Esophagus squamous epithelium (tissue), 5 donors: ENCODE measurements at regions not wholly inside any gene's neighbourhood (a gene's known extent, or its start where the extent isn't known, plus 50 kb on each side); places are given as distances from the start of the nearest gene placed in this dataset.

Experiments
- DNase-seq: peaks from one replicate; lab custom pipeline; 2025; lab: John Stamatoyannopoulos, UW
- H3K27ac ChIP-seq, 4 donors: fragments of 200-600 bp; sonication (generic); one replicate each; pipeline ENCODE4 v1.5.1; 2016 to 2019; ENCODE audit warnings: mild to moderate bottlenecking in 1 of 4
- H3K27me3 ChIP-seq, 4 donors: fragments of 200-600 bp; sonication (generic); 1 replicate in 3 of 4; 2 replicates in 1 of 4; pipeline versions ENCODE4 v1.5.1 to v1.6.0; 2017 to 2021; ENCODE audit warnings: antibody characterized with exemption in 1 of 4
- H3K36me3 ChIP-seq, 3 donors: fragments of 200-600 bp; sonication (generic); one replicate each; pipeline ENCODE4 v1.5.1; 2016 to 2019
- H3K4me1 ChIP-seq, 3 donors: fragments of 200-600 bp; sonication (generic); one replicate each; pipeline ENCODE4 v1.5.1; 2017 to 2019
- H3K4me3 ChIP-seq, 4 donors: fragments of 200-600 bp; sonication (generic); 1 replicate in 3 of 4; 2 replicates in 1 of 4; pipeline ENCODE4 v1.5.1; 2016 to 2019; ENCODE audit warnings: mild to moderate bottlenecking in 2 of 4, moderate library complexity in 1 of 4
- H3K9me3 ChIP-seq, 3 donors: fragments of 200-600 bp; sonication (generic); one replicate each; pipeline ENCODE4 v1.5.1; 2016 to 2019
- CTCF ChIP-seq, 6 experiments: fragments of 450-650 bp in 4 of 6; fragments of 200-600 bp in 2 of 6; sonication (generic) in 2 of 6; IDR thresholded peaks; one replicate each; pipeline ENCODE4 v1.5.1; 2016 to 2019; ENCODE audit warnings: antibody characterized with exemption in 6 of 6, mild to moderate bottlenecking in 4 of 6, moderate library complexity in 4 of 6
- POLR2A ChIP-seq, 4 donors: fragments of 450-650 bp; IDR thresholded peaks; one replicate each; pipeline ENCODE4 v1.6.1; 2017; ENCODE audit warnings: antibody characterized with exemption in 4 of 4, mild to moderate bottlenecking in 4 of 4, moderate library complexity in 3 of 4
- WGBS, 2 donors: methylation state at CpG; one replicate each; pipeline ENCODE4 v1.1.5; 2018; 5-methylcytosine and 5-hydroxymethylcytosine counted together
- intact Hi-C: fragments of 100-400 bp; cut with DNase I; formaldehyde crosslinking; loops from one replicate; pipeline ENCODE4 v1.15.0; 2022
- donor health status: DM: yes; HTN: yes; CAD: no.

- H3K27ac ChIP-seq: no peak overlapping the region
- 11 to 18% methylated on average over 13 of the region's 13 CpGs for WGBS, 2 donors
These were observed 106.9 kb downstream of the ZNF281 start for GRCh38 chr1:200302921-200303290.

GRCh38 chr1:200302192-200302920 lies 107.5 kb downstream of the ZNF281 start:
- peak overlapping the region in 2 of 4 donors; percentile 10 to 36 for H3K27ac ChIP-seq
- intact Hi-C loops: no loop called here

More at GRCh38 chr1:200302921-200303290, 106.9 kb downstream of the ZNF281 start:
- no peaks in the 10 kb centered on the region for H3K9me3 ChIP-seq
- no peaks in the 10 kb centered on the region for H3K36me3 ChIP-seq
- no peak for DNase-seq
- H3K4me3 ChIP-seq: peak overlapping the region; percentile 44 to 83 (median 54)
- intact Hi-C loops: no loop called here
- peaks cover 0 to 16% (median 0%) of the 10 kb centered on the region in 3 donors for H3K4me1 ChIP-seq
- H3K27me3 ChIP-seq: peaks cover 0 to 36% (median 0%) of the 10 kb centered on the region in 4 donors
- TF ChIP-seq POLR2A (IDR thresholded peaks at IDR 0.05): no peak
- TF ChIP-seq CTCF (IDR thresholded peaks at IDR 0.05): no peak

GRCh38 chr1:200301152-200301551 lies 108.7 kb downstream of the ZNF281 start:
- Histone ChIP-seq H3K4me3 (peak overlapping the region in 1 of 4 donors; percentile 83), H3K36me3 (no peaks in the 10 kb centered on the region), H3K27ac (no peak overlapping the region), H3K27me3 (peaks cover 0 to 36% (median 0%) of the 10 kb centered on the region in 4 donors), H3K9me3 (no peaks in the 10 kb centered on the region), H3K4me1 (peaks cover 0 to 16% (median 0%) of the 10 kb centered on the region in 3 donors)
- no peak for TF ChIP-seq POLR2A (IDR thresholded peaks at IDR 0.05)
- no peak for TF ChIP-seq CTCF (IDR thresholded peaks at IDR 0.05)
- DNase-seq: no peak
- intact Hi-C loops: no loop called here
- 93 to 100% methylated on average over 3 of the region's 3 CpGs for WGBS, 2 donors

More at GRCh38 chr1:200302192-200302920, 107.5 kb downstream of the ZNF281 start:
- Histone ChIP-seq H3K4me3 (peak overlapping the region; percentile 44 to 83 (median 54)), H3K9me3 (no peaks in the 10 kb centered on the region), H3K4me1 (peaks cover 0 to 16% (median 0%) of the 10 kb centered on the region in 3 donors), H3K36me3 (no peaks in the 10 kb centered on the region), H3K27me3 (peaks cover 0 to 36% (median 0%) of the 10 kb centered on the region in 4 donors)
- no peak for DNase-seq
- 0% methylated on average over 10 to 21 of the region's 36 CpGs for WGBS, 2 donors
- TF ChIP-seq POLR2A (IDR thresholded peaks at IDR 0.05) (no peak), CTCF (IDR thresholded peaks at IDR 0.05) (peak in 1 of 6 experiments; percentile 7)

- intact Hi-C loops: no loop called here
- 93 to 94% methylated on average over 1 of the region's 1 CpG for WGBS, 2 donors
- H3K27ac ChIP-seq: no peak overlapping the region
These were observed 110.3 kb downstream of the ZNF281 start for GRCh38 chr1:200299571-200299970.

More at GRCh38 chr1:200299571-200299970, 110.3 kb downstream of the ZNF281 start:
- Histone ChIP-seq H3K4me1 (peaks cover 0 to 16% (median 0%) of the 10 kb centered on the region in 3 donors), H3K27me3 (peaks cover 0 to 34% (median 0%) of the 10 kb centered on the region in 4 donors), H3K36me3 (no peaks in the 10 kb centered on the region), H3K9me3 (no peaks in the 10 kb centered on the region), H3K4me3 (no peak overlapping the region)
- DNase-seq: no peak
- TF ChIP-seq CTCF (IDR thresholded peaks at IDR 0.05) (no peak), POLR2A (IDR thresholded peaks at IDR 0.05) (no peak)
